ENCODE measurements at regions not wholly inside any gene's neighbourhood (a gene's known extent, or its start where the extent isn't known, plus 50 kb on each side); places are given as distances from the start of the nearest gene placed in this dataset.

DNA sequence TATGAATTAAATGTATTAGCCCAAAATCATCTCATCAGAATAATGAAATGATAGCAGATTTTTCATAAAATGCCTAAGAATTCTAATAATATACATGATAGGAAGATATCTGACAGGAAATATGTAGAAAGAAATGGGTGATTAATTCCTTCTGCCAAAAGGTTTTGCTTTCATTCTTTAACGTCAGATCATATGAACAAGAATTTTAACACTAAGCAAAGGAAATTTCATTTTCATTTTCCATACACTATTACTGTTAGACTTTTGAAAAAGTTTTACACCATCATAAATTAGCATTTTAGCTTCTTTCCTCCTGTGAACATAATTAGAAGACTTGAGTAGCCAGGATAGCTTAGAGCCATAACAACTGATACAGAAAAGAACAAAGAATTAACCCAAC, 1099.9 kb downstream of the NSUN3 start:
- TF ChIP-seq, protein P1, sequence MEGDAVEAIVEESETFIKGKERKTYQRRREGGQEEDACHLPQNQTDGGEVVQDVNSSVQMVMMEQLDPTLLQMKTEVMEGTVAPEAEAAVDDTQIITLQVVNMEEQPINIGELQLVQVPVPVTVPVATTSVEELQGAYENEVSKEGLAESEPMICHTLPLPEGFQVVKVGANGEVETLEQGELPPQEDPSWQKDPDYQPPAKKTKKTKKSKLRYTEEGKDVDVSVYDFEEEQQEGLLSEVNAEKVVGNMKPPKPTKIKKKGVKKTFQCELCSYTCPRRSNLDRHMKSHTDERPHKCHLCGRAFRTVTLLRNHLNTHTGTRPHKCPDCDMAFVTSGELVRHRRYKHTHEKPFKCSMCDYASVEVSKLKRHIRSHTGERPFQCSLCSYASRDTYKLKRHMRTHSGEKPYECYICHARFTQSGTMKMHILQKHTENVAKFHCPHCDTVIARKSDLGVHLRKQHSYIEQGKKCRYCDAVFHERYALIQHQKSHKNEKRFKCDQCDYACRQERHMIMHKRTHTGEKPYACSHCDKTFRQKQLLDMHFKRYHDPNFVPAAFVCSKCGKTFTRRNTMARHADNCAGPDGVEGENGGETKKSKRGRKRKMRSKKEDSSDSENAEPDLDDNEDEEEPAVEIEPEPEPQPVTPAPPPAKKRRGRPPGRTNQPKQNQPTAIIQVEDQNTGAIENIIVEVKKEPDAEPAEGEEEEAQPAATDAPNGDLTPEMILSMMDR (tag by site-specific recombination; IDR thresholded peaks at IDR 0.05), result no peak
- no peak for TF ChIP-seq ZNF624 (tag by site-specific recombination; IDR thresholded peaks at IDR 0.05)
- TF ChIP-seq, protein P2, sequence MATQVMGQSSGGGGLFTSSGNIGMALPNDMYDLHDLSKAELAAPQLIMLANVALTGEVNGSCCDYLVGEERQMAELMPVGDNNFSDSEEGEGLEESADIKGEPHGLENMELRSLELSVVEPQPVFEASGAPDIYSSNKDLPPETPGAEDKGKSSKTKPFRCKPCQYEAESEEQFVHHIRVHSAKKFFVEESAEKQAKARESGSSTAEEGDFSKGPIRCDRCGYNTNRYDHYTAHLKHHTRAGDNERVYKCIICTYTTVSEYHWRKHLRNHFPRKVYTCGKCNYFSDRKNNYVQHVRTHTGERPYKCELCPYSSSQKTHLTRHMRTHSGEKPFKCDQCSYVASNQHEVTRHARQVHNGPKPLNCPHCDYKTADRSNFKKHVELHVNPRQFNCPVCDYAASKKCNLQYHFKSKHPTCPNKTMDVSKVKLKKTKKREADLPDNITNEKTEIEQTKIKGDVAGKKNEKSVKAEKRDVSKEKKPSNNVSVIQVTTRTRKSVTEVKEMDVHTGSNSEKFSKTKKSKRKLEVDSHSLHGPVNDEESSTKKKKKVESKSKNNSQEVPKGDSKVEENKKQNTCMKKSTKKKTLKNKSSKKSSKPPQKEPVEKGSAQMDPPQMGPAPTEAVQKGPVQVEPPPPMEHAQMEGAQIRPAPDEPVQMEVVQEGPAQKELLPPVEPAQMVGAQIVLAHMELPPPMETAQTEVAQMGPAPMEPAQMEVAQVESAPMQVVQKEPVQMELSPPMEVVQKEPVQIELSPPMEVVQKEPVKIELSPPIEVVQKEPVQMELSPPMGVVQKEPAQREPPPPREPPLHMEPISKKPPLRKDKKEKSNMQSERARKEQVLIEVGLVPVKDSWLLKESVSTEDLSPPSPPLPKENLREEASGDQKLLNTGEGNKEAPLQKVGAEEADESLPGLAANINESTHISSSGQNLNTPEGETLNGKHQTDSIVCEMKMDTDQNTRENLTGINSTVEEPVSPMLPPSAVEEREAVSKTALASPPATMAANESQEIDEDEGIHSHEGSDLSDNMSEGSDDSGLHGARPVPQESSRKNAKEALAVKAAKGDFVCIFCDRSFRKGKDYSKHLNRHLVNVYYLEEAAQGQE (tag by site-specific recombination; IDR thresholded peaks at IDR 0.05), result no peak
- TF ChIP-seq SALL2 (tag by site-specific recombination; IDR thresholded peaks at IDR 0.05; ENCODE audit: borderline replicate concordance), result no peak

Data from HEK293 (cell line).